ENCODE measurements at regions not wholly inside any gene's neighbourhood (a gene's known extent, or its start where the extent isn't known, plus 50 kb on each side); places are given as distances from the start of the nearest gene placed in this dataset.
"Not testable (repeated sequence)": the region's sequence is repeated elsewhere in the genome, so short reads cannot be mapped to it uniquely, and the experiment has no call there.

DNA sequence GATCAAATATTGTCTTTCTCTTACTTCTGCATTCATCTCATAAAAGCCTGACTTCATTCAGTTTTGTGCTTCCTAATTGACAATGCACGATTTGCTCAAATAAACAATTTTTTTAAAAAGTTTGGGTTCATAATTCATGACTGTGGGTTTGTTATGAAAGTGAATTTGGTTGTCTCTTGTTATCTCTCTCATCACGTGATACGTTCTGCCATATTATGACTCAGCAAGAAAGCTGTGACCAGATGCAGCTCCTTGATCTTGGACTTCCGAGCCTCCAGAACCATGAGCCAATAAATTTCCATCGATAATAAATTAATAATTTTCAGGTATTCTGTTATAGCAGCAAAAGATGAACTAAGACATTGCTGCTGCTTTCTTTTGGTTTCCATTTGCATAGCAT is 156.5 kb upstream of the LRATD1 start:
- no peak for ATAC-seq

DNA sequence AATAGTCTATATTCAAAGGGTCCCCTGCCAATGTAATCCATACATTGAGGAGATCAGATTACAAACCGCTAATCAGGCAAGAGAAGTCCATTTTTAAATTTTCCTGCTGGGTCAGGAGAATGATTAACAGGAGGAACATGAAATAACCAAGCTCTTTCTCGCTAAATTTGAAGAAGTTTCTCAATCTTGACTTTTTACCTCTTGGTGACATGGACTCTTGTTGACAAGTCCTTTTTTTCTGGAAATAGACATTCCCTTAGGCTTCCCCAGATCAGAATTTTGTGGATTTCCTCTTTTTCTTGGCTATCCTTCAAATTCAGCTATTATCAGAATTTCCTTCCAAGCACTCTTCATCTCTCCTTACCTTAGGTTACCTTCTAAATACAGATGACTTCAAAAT is 153.0 kb upstream of the LRATD1 start:
- ATAC-seq: no peak

GRCh38 chr2:14480120-14480519 is 152.4 kb upstream of the LRATD1 start:
- no peak for ATAC-seq

GRCh38 chr2:14480906-14481305 is 151.6 kb upstream of the LRATD1 start:
- no peak for ATAC-seq

GRCh38 chr2:14492920-14493503 is 139.5 kb upstream of the LRATD1 start:
- peak; percentile 100 for ATAC-seq

- ATAC-seq: no peak
These were observed 137.8 kb upstream of the LRATD1 start for GRCh38 chr2:14494759-14495158.

- ATAC-seq: no peak
These were observed 131.5 kb upstream of the LRATD1 start for GRCh38 chr2:14501061-14501460.

GRCh38 chr2:14506955-14507354 is 125.6 kb upstream of the LRATD1 start:
- ATAC-seq: not testable (repeated sequence)

- ATAC-seq: no peak
These were observed 121.0 kb upstream of the LRATD1 start for GRCh38 chr2:14511541-14511940.

- no peak for ATAC-seq
These were observed 118.6 kb upstream of the LRATD1 start for GRCh38 chr2:14513903-14514302.

DNA sequence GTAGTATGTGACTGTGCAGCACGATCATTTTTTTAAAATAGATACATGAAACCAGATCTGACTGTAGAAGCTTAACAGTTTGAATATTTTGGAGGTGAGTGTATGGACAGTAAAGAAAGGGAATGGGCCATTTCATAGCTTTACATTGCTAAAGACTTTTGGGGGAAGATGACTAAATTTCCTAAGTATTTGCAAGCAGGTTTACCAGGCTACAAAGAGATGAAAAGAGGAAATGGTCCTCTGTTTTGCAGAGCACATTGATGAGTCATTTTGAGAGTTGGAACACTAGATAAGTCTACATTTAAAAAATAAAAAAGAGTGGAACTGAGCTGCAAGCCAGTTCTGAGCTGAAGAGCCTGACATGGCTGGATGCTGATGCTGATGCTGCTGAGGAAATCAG is 115.7 kb upstream of the LRATD1 start:
- ATAC-seq: peak; percentile 26

- no peak for ATAC-seq
These were observed 114.8 kb upstream of the LRATD1 start for GRCh38 chr2:14517731-14518130.

GRCh38 chr2:14520385-14520945 is 112.1 kb upstream of the LRATD1 start:
- ATAC-seq: no peak

- no peak for ATAC-seq
These were observed 108.3 kb upstream of the LRATD1 start for GRCh38 chr2:14524041-14524802.

DNA sequence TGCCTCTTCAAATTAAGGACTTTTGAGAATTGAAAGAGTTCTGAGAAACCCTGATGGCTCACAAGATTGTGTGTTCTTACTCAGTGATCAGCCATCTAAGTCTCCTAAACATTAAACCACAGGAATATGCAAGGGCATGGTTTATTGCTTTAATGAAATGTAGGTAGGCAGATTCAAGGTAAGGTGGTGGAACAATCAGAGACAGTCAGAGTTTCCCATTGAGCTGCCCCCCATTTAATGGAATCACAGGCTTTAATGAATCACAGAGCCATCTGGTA is 107.8 kb upstream of the LRATD1 start:
- no peak for ATAC-seq

DNA sequence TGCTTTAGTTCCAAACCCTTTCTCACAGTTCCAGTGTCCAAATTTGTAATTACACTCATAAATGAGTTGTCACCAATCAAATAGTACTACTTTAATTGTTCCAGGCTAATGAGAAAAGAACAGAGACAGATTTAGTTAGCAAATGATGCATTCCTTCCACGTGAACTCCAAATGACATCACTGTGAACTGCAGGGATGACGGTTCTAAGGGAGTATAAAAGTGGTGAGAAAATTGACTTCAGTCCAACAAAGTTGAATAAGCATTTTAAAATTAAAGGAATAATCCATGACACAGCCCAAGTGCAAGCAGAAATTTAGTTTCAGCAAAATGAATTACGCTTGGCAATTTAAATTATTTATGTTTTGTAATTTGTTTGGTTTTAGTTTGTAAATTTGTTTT is 102.0 kb upstream of the LRATD1 start:
- ATAC-seq: no peak

- no peak for ATAC-seq
These were observed 99.3 kb upstream of the LRATD1 start for GRCh38 chr2:14533131-14533757.

GRCh38 chr2:14535156-14535555 is 97.4 kb upstream of the LRATD1 start:
- peak; percentile 99 for ATAC-seq

GRCh38 chr2:14536976-14537375 is 95.5 kb upstream of the LRATD1 start:
- ATAC-seq: peak; percentile 39

DNA sequence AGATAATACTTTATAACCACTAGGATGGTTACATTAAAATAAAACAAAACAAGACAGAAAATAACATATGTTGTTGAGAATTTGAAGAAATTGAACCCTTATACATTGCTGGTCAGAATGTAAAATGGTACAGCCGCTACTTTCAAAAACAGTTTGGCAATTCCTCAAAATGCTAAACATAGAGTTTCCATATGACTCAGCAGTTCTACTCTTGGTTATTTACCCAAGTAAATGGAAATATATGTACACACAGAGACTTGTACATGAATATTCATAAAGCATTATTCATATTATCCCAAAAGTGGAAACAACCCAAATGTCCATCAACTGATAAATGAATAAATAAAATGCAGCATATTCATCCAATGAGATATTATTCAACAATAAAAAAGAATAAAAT is 92.5 kb upstream of the LRATD1 start:
- no peak for ATAC-seq

DNA sequence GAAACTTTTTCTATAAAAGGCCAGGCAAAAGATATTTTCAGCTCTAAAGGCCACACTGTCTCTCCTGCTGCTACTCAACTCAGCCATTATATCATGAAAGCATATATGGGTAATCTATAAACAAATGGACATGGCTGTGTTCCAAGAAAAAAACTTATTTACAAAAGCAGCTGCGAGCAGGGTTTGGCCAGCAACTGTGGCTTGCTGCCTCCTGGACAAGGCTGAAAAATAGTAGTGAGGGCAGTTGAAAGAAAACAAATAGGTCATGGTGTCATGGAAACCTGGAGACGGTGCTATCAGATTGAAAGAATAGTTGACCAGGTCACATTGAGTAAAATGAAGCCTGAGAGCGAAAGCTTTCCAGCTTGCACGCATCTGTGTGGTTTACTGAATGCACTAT is 89.2 kb upstream of the LRATD1 start:
- ATAC-seq: no peak

DNA sequence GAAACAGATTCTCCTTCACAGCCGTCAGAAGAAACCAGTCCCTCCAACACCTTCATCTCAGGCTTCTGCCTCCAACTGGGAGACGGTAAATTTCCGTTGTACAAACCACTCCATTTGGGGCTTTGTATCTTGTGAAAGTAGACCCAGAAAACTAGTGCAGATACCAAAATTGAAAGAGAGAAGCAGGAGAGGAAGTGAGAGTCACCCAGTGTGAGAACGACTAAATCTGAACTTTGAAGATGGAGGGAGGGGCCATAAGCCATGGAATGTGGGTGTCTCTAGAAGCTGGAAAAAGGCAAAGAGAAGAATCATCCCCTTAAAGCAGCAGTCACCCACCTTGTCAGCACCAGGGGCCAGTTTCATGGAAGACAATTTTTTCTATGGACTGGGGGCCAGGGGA is 88.3 kb upstream of the LRATD1 start:
- no peak for ATAC-seq

DNA sequence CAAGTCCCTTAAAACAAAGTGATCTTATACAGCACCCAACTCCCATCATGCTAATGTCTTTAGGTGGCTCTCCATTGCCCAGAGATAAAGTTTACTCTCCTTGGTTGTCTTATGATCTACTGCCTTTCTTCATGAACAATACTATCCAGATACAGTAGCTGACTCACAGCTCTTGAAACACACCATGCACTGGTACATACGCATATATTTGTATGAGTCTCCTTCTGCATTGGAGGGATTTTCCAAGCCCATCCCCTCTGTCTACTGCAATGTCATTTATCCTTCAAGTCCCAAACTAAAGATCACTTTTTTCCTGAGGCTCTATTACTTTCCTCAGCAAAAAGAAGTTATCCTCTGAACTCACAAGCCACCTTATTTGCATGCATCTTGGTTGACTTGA is 84.7 kb upstream of the LRATD1 start:
- no peak for ATAC-seq

DNA sequence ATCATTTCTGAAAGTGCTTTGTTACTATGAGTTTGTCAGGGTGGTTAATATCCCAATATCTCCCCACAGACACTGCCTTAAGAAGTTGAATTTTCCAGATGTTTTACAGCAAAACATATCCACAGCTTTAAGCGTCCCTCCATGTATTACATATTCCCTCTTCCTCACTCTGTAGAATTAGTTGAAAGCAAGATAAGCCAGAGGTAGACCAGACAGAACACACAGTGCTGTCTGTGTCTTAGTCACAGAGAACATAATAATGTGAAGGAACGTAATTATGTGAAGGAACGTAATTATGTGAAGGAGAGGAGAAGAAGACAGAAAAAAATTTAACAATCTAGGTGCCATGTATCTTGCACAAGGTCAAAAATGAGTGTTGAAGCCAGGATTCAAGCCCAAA is 81.9 kb upstream of the LRATD1 start:
- ATAC-seq: no peak
